ENCODE measurements at regions not wholly inside any gene's neighbourhood (a gene's known extent, or its start where the extent isn't known, plus 50 kb on each side); places are given as distances from the start of the nearest gene placed in this dataset.
A peak's percentile ranks its signal among the peaks of the same experiment; 100 is the strongest.

GRCh38 chr13:47556703-47557102 lies 444.4 kb downstream of the SUCLA2 start:
- H3K27ac ChIP-seq (ENCODE audit: low read depth, low read length): no peak overlapping the region
- no peaks in the 10 kb centered on the region for H3K9me3 ChIP-seq (ENCODE audit: control insufficient read depth, insufficient read depth, low read length)
- H3K27me3 ChIP-seq (ENCODE audit: control insufficient read depth, insufficient read depth, low read length): no peaks in the 10 kb centered on the region
- no peak for DNase-seq (ENCODE audit: low read depth in 4 of 6, low spot score in 6 of 6)
- no peak overlapping the region for H3K4me3 ChIP-seq (ENCODE audit: low read depth, low read length)
- H3K36me3 ChIP-seq (ENCODE audit: control insufficient read depth, insufficient read depth, low read length): no peaks in the 10 kb centered on the region
- WGBS (ENCODE audit: insufficient coverage): 94% methylated on average over 2 of the region's 3 CpGs
- no peaks in the 10 kb centered on the region for H3K4me1 ChIP-seq (ENCODE audit: control insufficient read depth, insufficient read depth, low read length)

GRCh38 chr13:47555235-47555634 lies 445.8 kb downstream of the SUCLA2 start:
- no peak for DNase-seq (ENCODE audit: low read depth in 4 of 6, low spot score in 6 of 6)
- Histone ChIP-seq H3K27ac (ENCODE audit: low read depth, low read length) (no peak overlapping the region), H3K27me3 (ENCODE audit: control insufficient read depth, insufficient read depth, low read length) (no peaks in the 10 kb centered on the region), H3K4me3 (ENCODE audit: low read depth, low read length) (no peak overlapping the region), H3K36me3 (ENCODE audit: control insufficient read depth, insufficient read depth, low read length) (no peaks in the 10 kb centered on the region), H3K4me1 (ENCODE audit: control insufficient read depth, insufficient read depth, low read length) (no peaks in the 10 kb centered on the region), H3K9me3 (ENCODE audit: control insufficient read depth, insufficient read depth, low read length) (no peaks in the 10 kb centered on the region)
- no CpG with 5 or more reads among the region's 1 CpG for WGBS (ENCODE audit: insufficient coverage)

GRCh38 chr13:47553329-47553977 lies 447.6 kb downstream of the SUCLA2 start:
- no peaks in the 10 kb centered on the region for H3K4me1 ChIP-seq (ENCODE audit: control insufficient read depth, insufficient read depth, low read length)
- H3K36me3 ChIP-seq (ENCODE audit: control insufficient read depth, insufficient read depth, low read length): no peaks in the 10 kb centered on the region
- no peaks in the 10 kb centered on the region for H3K9me3 ChIP-seq (ENCODE audit: control insufficient read depth, insufficient read depth, low read length)
- WGBS (ENCODE audit: insufficient coverage): 46% methylated on average over 2 of the region's 7 CpGs
- H3K27ac ChIP-seq (ENCODE audit: low read depth, low read length): no peak overlapping the region
- no peaks in the 10 kb centered on the region for H3K27me3 ChIP-seq (ENCODE audit: control insufficient read depth, insufficient read depth, low read length)
- H3K4me3 ChIP-seq (ENCODE audit: low read depth, low read length): no peak overlapping the region
- DNase-seq (ENCODE audit: low read depth in 4 of 6, low spot score in 6 of 6): peak in 1 of 6 donors; percentile 16

- Histone ChIP-seq H3K27me3 (ENCODE audit: control insufficient read depth, insufficient read depth, low read length) (no peaks in the 10 kb centered on the region), H3K36me3 (ENCODE audit: control insufficient read depth, insufficient read depth, low read length) (no peaks in the 10 kb centered on the region), H3K27ac (ENCODE audit: low read depth, low read length) (no peak overlapping the region), H3K9me3 (ENCODE audit: control insufficient read depth, insufficient read depth, low read length) (no peaks in the 10 kb centered on the region), H3K4me3 (ENCODE audit: low read depth, low read length) (no peak overlapping the region), H3K4me1 (ENCODE audit: control insufficient read depth, insufficient read depth, low read length) (no peaks in the 10 kb centered on the region)
- DNase-seq (ENCODE audit: low read depth in 4 of 6, low spot score in 6 of 6): no peak
- WGBS (ENCODE audit: insufficient coverage): 88% methylated on average over 2 of the region's 3 CpGs
These were observed 451.8 kb downstream of the SUCLA2 start for GRCh38 chr13:47549219-47549752.

- Histone ChIP-seq H3K4me3 (ENCODE audit: low read depth, low read length) (no peak overlapping the region), H3K27me3 (ENCODE audit: control insufficient read depth, insufficient read depth, low read length) (no peaks in the 10 kb centered on the region), H3K27ac (ENCODE audit: low read depth, low read length) (no peak overlapping the region), H3K4me1 (ENCODE audit: control insufficient read depth, insufficient read depth, low read length) (no peaks in the 10 kb centered on the region), H3K36me3 (ENCODE audit: control insufficient read depth, insufficient read depth, low read length) (no peaks in the 10 kb centered on the region), H3K9me3 (ENCODE audit: control insufficient read depth, insufficient read depth, low read length) (no peaks in the 10 kb centered on the region)
- DNase-seq (ENCODE audit: low read depth in 4 of 6, low spot score in 6 of 6): no peak
- WGBS (ENCODE audit: insufficient coverage): 55% methylated on average over 2 of the region's 4 CpGs
These were observed 452.7 kb downstream of the SUCLA2 start for GRCh38 chr13:47548294-47548840.

GRCh38 chr13:47546391-47547225 lies 454.5 kb downstream of the SUCLA2 start:
- no peaks in the 10 kb centered on the region for H3K27me3 ChIP-seq (ENCODE audit: control insufficient read depth, insufficient read depth, low read length)
- no peaks in the 10 kb centered on the region for H3K36me3 ChIP-seq (ENCODE audit: control insufficient read depth, insufficient read depth, low read length)
- H3K27ac ChIP-seq (ENCODE audit: low read depth, low read length): no peak overlapping the region
- 38% methylated on average over 1 of the region's 7 CpGs for WGBS (ENCODE audit: insufficient coverage)
- no peak overlapping the region for H3K4me3 ChIP-seq (ENCODE audit: low read depth, low read length)
- no peaks in the 10 kb centered on the region for H3K9me3 ChIP-seq (ENCODE audit: control insufficient read depth, insufficient read depth, low read length)
- no peak for DNase-seq (ENCODE audit: low read depth in 4 of 6, low spot score in 6 of 6)
- H3K4me1 ChIP-seq (ENCODE audit: control insufficient read depth, insufficient read depth, low read length): no peaks in the 10 kb centered on the region

GRCh38 chr13:47545201-47546024 lies 455.7 kb downstream of the SUCLA2 start:
- peak overlapping the region; percentile 8 for H3K27ac ChIP-seq (ENCODE audit: low read depth, low read length)
- H3K27me3 ChIP-seq (ENCODE audit: control insufficient read depth, insufficient read depth, low read length): no peaks in the 10 kb centered on the region
- WGBS (ENCODE audit: insufficient coverage): 20% methylated on average over 2 of the region's 5 CpGs
- H3K4me1 ChIP-seq (ENCODE audit: control insufficient read depth, insufficient read depth, low read length): no peaks in the 10 kb centered on the region
- no peaks in the 10 kb centered on the region for H3K9me3 ChIP-seq (ENCODE audit: control insufficient read depth, insufficient read depth, low read length)
- H3K4me3 ChIP-seq (ENCODE audit: low read depth, low read length): no peak overlapping the region
- DNase-seq (ENCODE audit: low read depth in 4 of 6, low spot score in 6 of 6): peak in 2 of 6 donors; percentile 18 to 78
- H3K36me3 ChIP-seq (ENCODE audit: control insufficient read depth, insufficient read depth, low read length): no peaks in the 10 kb centered on the region

GRCh38 chr13:47539317-47539716 lies 461.8 kb downstream of the SUCLA2 start:
- Histone ChIP-seq H3K27ac (ENCODE audit: low read depth, low read length) (no peak overlapping the region), H3K4me1 (ENCODE audit: control insufficient read depth, insufficient read depth, low read length) (no peaks in the 10 kb centered on the region), H3K36me3 (ENCODE audit: control insufficient read depth, insufficient read depth, low read length) (no peaks in the 10 kb centered on the region), H3K27me3 (ENCODE audit: control insufficient read depth, insufficient read depth, low read length) (no peaks in the 10 kb centered on the region), H3K4me3 (ENCODE audit: low read depth, low read length) (no peak overlapping the region), H3K9me3 (ENCODE audit: control insufficient read depth, insufficient read depth, low read length) (no peaks in the 10 kb centered on the region)
- WGBS (ENCODE audit: insufficient coverage): 100% methylated on average over 1 of the region's 2 CpGs
- no peak for DNase-seq (ENCODE audit: low read depth in 4 of 6, low spot score in 6 of 6)

- H3K27ac ChIP-seq (ENCODE audit: low read depth, low read length): peak overlapping the region; percentile 10
- no peaks in the 10 kb centered on the region for H3K9me3 ChIP-seq (ENCODE audit: control insufficient read depth, insufficient read depth, low read length)
- H3K4me3 ChIP-seq (ENCODE audit: low read depth, low read length): no peak overlapping the region
- no peaks in the 10 kb centered on the region for H3K27me3 ChIP-seq (ENCODE audit: control insufficient read depth, insufficient read depth, low read length)
- H3K36me3 ChIP-seq (ENCODE audit: control insufficient read depth, insufficient read depth, low read length): no peaks in the 10 kb centered on the region
- no peaks in the 10 kb centered on the region for H3K4me1 ChIP-seq (ENCODE audit: control insufficient read depth, insufficient read depth, low read length)
- peak in 5 of 6 donors; percentile 15 to 83 (median 48) for DNase-seq (ENCODE audit: low read depth in 4 of 6, low spot score in 6 of 6)
- 55% methylated on average over 1 of the region's 1 CpG for WGBS (ENCODE audit: insufficient coverage)
These were observed 477.3 kb downstream of the SUCLA2 start for GRCh38 chr13:47523771-47524170.
